ENCODE measurements at regions not wholly inside any gene's neighbourhood (a gene's known extent, or its start where the extent isn't known, plus 50 kb on each side); places are given as distances from the start of the nearest gene placed in this dataset.

DNA sequence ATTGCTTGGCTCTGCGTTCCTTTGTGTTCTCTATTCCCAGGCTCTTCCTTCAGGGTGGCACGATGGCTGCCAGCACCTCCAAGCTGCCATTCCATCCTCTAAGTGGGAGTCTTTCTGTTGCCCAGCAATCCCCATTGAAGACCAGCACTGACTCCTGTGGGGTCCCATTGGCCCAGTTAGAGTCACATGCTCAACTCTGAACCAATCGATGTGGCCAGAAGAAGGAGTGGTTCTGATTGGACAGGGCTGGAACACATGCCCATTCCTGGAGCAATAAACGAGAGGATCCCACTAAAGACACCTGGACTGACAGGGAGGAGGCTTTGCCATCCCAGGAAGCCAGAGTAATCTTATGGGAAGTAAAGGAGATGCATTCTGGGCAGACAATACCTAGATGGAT lies 97.2 kb upstream of the IGSF21 start:
- DNase-seq (ENCODE audit: low read depth in 2 of 3, low spot score in 1 of 3): no peak

DNA sequence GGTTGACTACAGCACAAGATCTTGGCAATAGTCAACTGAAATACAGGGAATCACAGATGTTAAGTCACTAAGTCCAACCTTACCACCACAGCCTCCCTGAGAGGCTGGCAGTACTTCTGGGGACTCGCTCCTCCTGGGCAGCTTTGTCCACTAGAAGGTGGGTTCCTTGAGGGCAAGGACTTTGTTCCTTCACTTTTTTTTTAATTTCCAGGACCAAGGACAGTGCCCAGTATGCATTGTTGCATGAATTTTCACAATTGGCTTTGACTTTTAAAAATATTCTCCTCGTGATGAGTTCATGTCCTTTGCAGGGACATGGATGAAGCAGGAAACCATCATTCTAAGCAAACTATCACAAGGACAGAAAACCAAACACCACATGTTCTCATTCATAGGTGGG lies 96.7 kb upstream of the IGSF21 start:
- DNase-seq (ENCODE audit: low read depth in 2 of 3, low spot score in 1 of 3): no peak

DNA sequence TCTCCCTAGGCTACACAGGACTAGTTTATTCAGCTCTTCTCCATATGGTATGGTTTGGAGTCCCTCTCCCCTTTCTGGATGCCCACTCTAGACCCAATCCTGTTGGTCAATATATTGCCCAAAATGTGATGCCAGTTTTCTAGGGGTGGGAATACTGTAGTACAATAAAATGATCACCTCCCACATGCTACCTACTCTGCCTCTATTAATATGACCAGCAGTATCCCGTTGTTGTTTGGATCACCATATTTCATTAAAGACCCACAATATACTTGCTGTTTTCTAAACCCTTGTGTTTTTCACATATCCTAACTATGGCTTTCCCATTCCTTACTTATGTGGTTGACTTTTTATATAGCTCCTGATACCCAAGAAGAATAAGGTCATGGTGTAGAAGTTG lies 95.9 kb upstream of the IGSF21 start:
- no peak for DNase-seq (ENCODE audit: low read depth in 2 of 3, low spot score in 1 of 3)

DNA sequence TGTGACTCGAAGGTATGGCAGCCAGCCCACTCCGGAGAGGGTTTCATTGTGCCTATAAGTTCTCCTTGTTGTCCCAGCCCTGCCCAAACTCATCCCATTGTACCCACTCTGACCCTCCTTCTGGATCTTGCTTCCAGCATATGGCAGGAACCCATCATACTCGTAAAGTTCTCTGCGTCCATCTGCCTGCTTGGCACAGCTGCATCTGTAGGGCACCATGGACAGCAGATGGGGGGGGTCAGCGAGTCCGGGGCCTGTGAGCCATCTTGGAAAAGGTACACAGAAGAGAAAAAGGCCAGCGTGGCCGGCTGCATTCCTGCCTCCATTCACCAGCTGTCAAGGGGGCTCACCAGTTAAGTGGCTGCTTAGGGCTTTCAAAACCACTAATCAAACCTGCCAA lies 94.9 kb upstream of the IGSF21 start:
- no peak for DNase-seq (ENCODE audit: low read depth in 2 of 3, low spot score in 1 of 3)

DNA sequence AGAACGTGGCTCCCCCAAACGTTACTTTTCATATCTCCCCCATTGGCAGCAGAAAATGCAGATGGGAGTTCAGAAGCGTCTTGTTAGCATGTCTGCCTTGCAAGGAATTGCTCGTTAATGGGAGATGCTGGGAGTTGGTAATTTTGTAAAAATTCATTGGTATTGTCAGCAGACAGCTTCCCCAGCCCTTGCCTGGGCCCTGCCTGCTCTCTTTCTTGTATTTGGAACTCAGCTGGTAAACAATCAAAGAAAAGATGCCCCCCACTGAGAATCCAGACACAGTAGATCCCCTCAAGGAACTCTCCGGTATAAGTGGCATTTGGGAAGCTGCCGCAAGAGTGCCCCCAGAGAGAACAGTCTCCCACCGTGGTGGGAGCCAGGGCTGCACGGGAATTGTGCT lies 94.4 kb upstream of the IGSF21 start:
- no peak for DNase-seq (ENCODE audit: low read depth in 2 of 3, low spot score in 1 of 3)

DNA sequence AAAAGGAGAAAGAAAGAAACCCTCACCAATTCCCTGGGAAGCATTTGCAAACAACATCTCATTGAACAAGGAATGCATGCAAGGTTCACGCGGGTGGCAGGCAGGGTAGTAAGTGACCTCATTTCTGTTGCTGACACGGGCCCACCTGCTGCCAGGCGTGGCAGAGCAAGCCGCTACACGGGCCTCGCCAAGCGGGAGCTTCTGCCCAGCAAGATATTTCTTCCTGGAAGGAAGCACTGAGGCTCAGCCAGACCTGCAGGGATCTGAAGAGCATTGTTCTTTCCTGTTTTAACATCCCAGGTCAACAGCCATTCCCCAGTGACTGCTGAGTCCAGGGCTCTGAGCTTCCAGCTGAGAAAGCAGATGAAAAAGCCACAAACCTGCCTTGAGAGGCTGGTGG lies 91.9 kb upstream of the IGSF21 start:
- DNase-seq (ENCODE audit: low read depth in 2 of 3, low spot score in 1 of 3): no peak

DNA sequence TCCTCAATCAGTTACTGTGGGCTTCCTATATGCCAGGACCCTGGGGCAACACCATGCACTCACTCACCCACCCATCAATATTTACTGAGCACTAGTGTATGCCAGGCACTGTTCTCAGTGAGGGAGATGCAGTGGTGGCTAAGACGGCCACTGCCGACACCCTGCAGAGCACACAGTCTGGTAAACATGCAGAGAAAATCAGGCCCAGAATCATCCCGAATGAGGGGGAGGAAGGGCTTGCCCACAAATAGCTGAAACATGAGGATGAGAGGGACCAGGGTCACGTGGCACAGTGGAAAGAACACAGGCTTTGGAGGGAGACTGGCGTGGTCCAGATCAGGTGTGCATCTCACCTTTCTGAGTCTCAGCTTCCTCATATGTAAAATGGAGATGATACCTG lies 89.2 kb upstream of the IGSF21 start:
- no peak for DNase-seq (ENCODE audit: low read depth in 2 of 3, low spot score in 1 of 3)

DNA sequence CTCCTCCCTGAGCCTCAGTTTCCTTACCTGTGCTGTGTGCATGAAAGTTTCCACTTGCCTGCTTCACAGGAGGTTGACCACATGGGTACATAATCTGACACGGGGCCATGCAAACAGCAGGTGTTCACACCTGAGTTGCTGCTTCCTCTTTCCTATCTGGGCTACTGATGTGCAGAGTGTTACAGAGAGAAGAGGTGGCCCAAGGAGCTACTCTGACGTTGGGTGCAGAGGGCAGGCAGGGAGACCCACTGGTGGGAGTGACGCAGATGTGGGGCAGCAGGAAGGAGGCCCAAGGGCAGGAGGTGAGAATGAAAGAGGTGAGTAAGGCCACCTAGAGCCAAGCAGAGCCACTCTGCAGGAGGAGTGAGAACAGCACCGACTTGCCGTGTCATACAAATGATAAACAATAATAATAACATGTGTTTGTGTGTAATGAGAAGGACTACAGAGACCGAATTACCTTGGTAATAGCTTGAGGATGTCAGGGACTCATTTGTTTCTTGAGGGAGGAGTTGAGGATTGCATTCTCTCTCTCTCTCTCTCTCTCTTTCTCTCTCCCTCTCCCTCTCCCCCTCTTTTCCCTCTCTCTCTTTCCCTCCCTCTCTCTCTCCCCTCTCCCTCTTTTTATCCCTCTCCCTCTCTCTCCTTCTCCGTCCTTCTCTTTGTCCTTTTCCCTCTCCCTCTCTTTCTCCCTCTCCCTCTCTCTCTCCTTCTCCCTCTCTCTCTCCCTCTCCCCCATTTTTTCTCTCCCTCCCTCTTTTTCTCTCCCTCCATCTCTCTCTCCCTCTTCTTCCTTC lies 87.4 kb upstream of the IGSF21 start:
- no peak for DNase-seq (ENCODE audit: low read depth in 2 of 3, low spot score in 1 of 3)

DNA sequence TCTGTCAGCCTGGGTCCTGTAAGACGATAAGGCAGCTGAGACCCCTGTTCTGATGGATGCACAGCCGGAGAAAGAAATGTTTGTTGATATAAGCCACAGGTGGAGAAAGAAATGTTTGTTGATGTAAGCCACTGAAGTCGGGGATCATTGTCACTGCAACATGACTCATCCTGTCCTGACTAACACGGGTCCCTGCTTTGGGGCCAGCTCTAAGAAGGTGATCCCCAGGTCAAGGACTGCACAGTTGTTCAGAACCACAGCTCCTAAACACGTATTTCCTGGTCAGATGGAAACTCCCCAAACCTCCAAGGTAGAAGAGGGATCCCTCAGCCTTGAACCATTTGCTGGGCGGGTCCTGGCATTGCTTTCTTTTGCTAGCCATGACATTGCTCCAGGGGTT lies 86.4 kb upstream of the IGSF21 start:
- no peak for DNase-seq (ENCODE audit: low read depth in 2 of 3, low spot score in 1 of 3)

DNA sequence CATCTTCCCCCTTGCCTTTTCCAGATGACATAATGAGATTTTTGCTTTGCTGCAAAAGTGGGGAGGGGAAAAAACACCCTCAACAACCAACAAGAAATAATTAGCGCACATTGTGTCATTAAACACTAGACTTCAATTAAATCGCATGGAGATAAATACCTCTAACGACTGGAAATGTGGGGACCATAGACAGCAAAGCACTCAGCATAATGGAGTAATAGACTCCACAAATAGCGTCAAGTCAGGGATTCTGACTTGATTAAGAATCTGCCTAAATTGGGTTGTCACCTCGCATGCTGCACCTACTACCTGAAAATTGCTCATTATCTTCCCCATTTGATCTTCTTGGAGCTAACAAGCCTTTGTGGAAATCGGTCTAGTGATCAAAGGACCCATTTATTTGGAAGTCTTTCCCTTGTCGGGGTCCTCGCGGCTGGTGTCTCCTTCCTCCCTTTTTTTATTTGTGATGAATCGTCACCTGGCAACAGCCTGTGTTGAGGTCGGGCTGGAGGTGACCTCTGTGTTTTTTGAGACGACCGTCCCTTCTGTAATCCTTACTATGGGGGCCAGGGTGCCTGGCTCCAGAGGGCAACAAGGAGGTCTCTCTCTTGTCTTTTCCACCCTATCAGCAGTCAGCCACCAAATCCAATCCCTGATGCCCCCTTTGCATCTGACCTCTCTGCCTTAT lies 75.3 kb upstream of the IGSF21 start:
- DNase-seq (ENCODE audit: low read depth in 2 of 3, low spot score in 1 of 3): no peak

DNA sequence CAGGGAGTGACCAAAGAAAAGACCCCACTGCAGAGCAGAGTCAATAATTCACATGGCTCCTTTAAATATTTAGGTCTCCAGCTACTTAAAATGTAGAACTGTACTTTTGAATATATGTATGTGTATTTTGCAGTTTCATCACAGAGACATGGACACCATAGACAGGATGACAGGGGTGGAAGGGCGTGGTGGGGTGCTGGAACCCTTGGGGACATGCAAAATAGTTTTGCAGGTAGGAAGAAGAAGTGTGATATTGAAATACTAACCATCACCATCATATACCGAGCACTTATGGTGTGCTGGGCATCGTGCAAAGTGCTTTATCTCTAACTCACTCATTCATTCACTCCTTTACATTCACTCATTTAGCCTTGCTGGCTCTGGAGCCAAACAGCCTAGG lies 72.5 kb upstream of the IGSF21 start:
- DNase-seq (ENCODE audit: low read depth in 2 of 3, low spot score in 1 of 3): no peak

DNA sequence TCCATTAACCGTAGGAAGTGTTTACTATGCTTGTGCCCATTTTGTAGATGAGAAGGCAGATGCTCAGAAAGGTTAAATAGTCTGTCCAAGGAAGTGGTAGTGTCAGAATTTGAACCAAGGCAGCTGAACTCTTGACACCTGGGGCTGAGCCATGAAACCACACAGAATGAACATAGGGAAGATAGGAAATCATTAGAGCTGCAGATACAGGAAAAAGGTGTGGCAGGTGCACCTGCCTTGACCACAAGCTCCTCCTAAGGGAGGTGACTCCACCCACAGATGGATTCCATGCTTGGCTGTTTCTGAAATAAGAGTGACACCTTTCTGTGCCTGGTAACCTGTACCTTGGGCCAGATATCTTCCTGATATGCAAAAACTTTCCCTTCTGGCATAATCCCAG lies 69.9 kb upstream of the IGSF21 start:
- DNase-seq (ENCODE audit: low read depth in 2 of 3, low spot score in 1 of 3): no peak

DNA sequence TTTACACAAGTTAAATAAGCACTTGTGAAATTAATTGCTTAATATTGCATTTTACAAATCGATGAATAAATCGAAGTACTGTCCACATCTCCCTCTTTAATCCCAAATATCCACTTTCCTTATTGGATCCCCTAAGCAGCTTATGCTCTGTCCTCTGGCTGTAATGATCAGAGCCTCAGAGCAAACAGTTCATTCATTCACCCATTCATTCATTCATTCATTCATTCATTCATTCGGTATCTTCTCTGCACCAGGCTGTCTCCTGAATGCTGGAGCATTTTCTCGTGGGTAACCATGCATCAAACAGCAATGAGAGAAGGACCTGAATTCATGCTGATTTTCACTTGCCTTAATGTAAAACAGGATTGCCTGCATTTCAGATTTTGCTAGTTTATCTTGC lies 69.5 kb upstream of the IGSF21 start:
- no peak for DNase-seq (ENCODE audit: low read depth in 2 of 3, low spot score in 1 of 3)

DNA sequence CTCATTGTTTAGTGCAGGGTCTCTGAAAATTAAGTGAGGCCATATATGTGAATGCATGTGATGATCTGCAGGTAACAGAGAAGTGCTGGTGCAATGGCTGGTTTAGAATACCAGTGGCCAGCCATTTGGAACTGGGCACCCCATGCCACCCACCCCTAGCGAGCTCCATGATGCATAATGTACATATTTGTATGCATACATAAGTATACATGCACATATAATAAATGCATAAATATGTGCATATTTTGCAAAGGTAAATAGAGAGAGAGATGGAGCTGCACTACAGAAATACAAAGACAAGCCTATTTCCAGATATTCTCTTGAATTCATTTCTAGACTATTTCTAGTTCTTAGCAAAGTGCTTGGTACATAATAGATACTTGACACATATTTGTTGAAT lies 68.5 kb upstream of the IGSF21 start:
- no peak for DNase-seq (ENCODE audit: low read depth in 2 of 3, low spot score in 1 of 3)

DNA sequence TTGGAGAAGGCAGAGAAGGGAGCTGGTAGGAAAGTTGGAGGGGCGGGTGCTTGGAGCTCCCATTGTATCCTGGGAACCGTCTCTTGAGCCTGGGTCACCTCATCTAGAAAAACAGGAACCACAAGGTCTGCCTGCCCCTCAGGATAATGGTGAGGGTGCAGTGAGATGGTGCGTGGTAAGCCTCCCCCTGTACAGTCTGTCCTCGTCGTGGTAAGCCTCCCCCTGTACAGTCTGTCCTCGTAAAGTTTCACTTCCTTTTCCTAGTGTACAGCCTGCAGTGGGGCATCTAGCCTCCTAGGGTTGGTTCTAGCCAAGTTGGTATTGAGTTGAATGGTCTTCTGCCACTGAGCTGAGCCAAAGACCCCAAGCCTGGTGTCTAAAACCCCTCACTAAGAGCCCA lies 66.5 kb upstream of the IGSF21 start:
- no peak for DNase-seq (ENCODE audit: low read depth in 2 of 3, low spot score in 1 of 3)

DNA sequence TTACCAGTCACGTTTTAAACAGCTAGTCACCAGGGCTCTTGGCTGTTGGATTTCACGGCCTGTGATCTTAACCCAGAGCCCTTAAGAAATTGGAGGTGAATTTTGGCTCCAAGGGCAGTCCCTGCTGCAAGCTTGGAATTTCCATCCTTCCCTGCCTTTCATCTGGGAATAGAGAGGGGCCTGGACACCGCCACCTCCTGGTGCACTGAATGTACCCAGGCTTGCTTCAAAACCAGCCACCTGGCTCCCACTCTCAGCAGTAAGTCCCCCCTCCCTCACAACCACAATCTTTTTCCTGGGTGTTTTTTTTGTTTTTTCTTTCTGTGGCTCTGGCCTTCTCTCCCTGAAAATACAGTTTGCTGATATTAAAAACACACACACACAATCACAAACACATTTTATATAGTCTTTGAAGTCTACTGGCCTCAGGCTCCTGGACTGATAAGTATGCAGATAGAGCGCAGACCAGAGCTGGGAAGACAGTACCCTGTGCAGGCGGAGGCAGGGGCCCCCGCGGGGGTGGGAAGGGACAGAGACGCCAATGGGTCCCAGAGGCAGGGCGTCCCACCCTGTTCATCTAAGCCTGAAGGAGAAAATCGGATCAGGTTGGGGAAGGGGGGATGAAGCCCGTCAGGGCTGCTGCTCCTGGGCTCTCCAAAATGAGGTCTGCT lies 65.8 kb upstream of the IGSF21 start:
- DNase-seq (ENCODE audit: low read depth in 2 of 3, low spot score in 1 of 3): no peak

DNA sequence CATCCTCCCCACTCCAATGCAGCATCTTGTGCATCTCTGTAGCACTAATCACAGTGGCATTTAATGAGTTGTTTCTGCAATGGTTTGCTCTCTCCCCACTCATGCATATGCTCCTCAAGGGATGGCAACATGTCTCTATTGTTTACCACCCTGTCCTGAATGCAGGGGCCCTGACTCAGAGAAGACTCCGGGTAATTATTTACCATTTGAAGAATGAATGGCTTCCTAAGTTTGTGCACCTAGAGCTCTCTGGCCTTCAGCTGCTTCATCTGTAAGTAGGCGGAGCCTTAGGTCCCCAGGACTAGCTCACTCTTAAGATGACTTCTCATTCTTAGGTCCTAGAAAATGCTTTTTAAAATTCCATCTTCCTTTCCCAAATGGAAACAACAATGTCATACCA lies 63.7 kb upstream of the IGSF21 start:
- no peak for DNase-seq (ENCODE audit: low read depth in 2 of 3, low spot score in 1 of 3)

DNA sequence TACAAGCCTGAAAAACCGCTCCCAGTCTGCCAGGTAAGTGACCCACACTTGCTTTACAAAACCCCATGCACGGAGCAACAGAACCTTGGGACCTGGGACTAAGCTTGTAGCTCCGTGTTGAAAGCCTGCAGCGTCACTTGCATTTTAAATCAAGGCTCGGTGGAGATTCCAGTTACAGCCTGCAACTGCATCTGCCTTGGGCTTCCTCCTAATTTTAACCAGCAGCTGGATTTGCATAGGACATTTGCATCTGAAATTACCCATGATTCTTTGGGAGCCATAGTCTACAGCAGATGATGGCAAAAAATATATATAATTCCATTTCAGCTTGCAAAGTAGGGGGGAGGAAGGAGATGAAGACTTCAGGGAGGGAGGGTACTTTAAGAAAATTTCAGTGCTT lies 62.4 kb upstream of the IGSF21 start:
- DNase-seq (ENCODE audit: low read depth in 2 of 3, low spot score in 1 of 3): no peak

DNA sequence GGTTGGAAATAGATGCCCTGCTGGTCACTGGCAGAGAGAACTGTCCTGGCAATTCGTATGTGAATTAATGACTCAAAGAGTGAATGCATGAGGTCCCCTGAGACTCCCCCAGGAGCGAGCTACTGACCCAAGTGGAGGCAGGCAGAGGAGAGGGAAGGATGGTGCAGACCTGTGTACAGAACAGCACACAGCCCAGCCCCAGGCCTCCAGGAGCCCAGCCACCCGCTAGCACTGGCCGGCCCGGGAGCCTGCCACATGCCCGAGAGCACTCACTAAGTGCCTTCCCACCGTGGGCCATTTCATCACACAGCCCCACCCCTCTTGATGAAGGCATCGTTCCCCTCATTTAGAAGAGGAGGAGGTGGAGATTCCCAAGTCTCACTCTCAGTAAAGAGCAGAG lies 62.0 kb upstream of the IGSF21 start:
- no peak for DNase-seq (ENCODE audit: low read depth in 2 of 3, low spot score in 1 of 3)

DNA sequence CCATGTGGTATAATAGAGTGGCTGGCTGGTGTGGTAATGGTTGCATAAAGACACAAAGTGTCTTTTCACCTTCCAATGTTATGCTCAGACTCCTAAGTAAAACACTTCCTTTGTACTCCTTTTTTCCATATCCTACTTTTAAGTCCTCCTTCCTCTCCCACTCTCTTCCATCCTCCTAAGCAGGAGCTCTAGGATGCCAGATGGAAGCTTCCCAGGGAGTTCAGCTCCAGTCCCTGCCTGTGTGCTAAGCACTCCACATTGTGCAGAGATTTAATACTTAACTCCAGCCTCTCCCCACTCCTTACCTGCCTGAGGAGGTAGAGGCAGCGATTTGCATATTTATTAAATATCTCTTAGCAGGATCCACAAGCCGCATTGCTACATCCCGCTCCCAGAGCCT lies 60.5 kb upstream of the IGSF21 start:
- DNase-seq (ENCODE audit: low read depth in 2 of 3, low spot score in 1 of 3): no peak

DNA sequence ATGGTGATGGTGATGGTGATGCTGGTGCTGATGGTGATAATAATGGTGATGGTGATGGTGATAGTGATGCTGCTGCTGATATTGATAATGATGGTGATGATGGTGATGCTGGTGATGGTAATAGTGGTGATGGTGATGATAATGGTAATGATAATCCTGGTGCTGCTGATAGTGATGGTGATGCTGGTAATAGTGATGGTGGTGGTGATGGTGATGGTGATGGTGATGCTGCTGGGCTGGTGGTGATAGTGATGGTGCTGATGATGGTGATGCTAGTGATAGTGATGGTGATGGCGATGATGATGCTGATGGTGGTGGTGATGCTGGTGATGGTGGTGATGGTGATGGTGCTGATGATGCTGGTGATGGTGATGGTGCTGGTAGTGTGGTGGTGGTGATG lies 58.4 kb upstream of the IGSF21 start:
- DNase-seq (ENCODE audit: low read depth in 2 of 3, low spot score in 1 of 3): no peak

DNA sequence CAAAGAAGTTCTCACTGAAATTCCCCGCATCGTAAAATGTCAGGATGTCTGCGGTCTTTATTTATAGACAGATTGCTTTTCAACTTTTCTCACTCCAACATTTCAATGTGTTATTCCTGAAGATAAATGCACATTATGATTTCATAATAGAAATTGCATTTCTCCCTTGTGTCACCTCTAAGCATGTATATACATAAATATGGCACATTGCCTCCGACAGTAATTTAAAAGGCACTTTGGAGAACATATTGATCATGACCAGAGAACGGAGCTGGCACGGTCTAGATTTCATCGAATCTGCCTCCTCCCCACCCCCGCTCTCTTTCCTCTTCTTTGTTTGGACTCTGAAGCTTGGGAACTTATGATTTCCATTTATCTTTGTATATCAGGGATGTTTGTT lies 54.9 kb upstream of the IGSF21 start:
- DNase-seq (ENCODE audit: low read depth in 2 of 3, low spot score in 1 of 3): no peak

DNA sequence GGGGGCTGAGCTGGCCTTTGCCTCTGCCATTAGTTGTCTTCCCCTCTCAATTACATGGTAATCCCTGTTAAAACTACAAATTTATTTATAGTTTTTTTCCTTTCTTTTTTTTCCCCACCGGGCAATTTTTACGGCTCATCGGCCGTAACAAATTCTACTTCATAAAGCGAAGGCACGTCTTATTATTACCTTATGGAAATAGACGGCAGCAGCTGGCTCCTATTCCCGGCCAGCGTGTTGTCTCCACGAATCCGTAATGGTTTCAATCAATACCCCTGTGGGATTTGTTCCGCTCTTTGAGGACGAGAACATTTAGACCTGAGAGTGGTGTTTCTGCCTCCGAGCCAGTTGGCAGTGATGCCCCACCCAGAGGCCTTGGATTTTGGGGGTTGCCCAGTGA lies 52.4 kb upstream of the IGSF21 start:
- DNase-seq (ENCODE audit: low read depth in 2 of 3, low spot score in 1 of 3): no peak
